ENCODE measurements at regions not wholly inside any gene's neighbourhood (a gene's known extent, or its start where the extent isn't known, plus 50 kb on each side); places are given as distances from the start of the nearest gene placed in this dataset.

DNA sequence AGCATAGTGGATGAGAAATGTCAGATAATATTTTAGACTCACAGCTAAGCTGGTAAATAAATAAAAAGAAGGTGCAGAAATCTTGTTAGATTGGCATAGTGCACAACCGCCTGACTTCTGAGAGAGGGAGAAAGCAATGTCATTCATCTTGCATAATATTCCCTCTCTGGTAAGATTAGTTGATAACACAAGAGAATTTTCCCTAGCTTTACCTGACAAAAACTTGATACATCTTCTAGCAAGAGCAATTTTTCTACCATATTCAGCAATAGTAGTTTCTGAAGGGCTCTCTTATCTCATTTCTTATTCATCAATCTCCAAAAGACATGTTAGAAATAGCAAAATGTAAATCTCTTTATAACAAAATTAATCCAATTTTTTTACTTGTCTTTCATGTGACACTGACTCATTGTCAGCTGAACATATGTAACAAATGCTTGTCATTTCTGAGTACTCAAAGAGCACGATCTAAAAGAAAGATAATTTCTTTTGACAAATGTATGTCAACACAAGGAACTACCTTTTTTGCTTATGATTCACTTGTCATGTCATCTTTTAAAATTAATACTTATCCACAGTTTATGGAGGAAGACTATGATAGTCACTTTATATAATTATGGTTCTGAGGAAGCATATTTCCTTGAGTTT, 240.0 kb downstream of the ARAP2 start:
- DNase-seq (no peak), ATAC-seq (no peak)
- CTCF ChIA-PET: no interaction called here
- H3K36me3 Mint-ChIP-seq: no peaks in the 10 kb centered on the region
- no peaks in the 10 kb centered on the region for H3K9me3 Mint-ChIP-seq (ENCODE audit: low read depth)
- no peaks in the 10 kb centered on the region for H3K4me1 Mint-ChIP-seq
- no peak overlapping the region for H3K27ac Mint-ChIP-seq
- H3K4me3 Mint-ChIP-seq: no peak overlapping the region
- H3K27me3 Mint-ChIP-seq: no peaks in the 10 kb centered on the region

DNA sequence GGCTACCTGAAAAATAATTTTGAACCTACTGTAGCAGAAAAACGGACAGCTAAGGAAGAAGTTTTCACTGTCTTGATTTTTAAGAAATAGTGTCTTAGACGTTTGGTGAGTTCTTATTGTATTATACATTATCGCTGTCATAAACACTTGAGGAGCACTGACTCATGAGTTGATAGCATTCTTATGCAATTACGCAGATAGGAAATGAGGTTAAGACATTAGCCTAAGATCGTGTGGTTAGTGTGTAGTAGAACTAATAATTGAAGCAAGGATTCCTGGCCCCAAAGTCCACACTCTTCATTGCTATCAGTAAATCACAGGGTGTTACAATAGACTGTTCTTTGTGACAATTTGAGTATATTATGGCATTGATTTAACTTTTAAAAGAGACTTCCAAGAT, 238.1 kb downstream of the ARAP2 start:
- H3K9me3 Mint-ChIP-seq (ENCODE audit: low read depth): no peaks in the 10 kb centered on the region
- H3K4me1 Mint-ChIP-seq: no peaks in the 10 kb centered on the region
- no peak overlapping the region for H3K4me3 Mint-ChIP-seq
- H3K36me3 Mint-ChIP-seq: no peaks in the 10 kb centered on the region
- H3K27ac Mint-ChIP-seq: no peak overlapping the region
- CTCF ChIA-PET: no interaction called here
- no peak for ATAC-seq
- DNase-seq: no peak
- H3K27me3 Mint-ChIP-seq: no peaks in the 10 kb centered on the region

DNA sequence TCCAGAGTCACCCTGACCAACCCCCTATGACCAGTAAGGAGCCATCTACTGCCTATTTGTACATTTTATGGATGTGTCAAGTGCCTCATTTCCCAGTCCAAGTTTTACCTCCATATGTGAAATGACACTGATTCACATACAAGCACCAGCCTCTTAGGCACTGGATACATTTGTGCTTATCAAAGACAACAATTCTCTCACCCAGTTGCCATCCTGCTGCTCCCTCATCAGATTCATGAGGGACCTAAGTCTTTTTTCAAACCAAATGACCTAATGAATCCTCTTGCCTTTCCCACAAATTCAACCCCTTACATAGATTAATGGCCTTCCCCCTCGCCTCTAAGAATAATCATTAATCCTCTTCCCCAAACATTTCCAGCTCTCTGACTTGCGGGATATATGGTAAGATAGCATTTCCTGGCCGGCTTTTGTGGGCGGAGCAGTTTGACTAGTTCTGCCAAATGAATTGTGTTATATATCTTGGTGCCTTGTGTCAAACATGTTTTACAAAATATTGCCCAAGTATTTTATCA, 233.9 kb downstream of the ARAP2 start:
- Mint-ChIP-seq H3K9me3 (ENCODE audit: low read depth) (no peaks in the 10 kb centered on the region), H3K4me3 (no peak overlapping the region), H3K36me3 (no peaks in the 10 kb centered on the region), H3K4me1 (no peaks in the 10 kb centered on the region), H3K27ac (no peak overlapping the region), H3K27me3 (no peaks in the 10 kb centered on the region)
- CTCF ChIA-PET: no interaction called here
- ATAC-seq (no peak), DNase-seq (no peak)

DNA sequence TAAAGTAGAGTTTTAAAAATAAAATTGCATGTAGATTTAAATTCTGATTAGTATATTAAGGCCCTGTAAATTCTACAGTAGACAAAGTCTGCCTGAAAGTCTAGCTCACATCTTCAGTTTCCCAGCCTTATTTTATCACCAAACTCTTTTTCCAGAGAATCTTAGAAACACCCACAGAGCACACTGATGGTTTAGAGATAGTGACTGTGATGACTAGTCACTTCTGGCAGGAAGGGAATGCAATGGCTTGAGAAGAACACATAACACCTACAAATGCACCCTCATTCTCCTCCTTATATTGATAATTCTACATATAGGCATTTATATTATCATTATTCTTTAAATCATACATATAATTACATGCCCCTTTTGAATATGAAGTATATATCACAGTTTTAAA, 232.9 kb downstream of the ARAP2 start:
- CTCF ChIA-PET: no interaction called here
- no peaks in the 10 kb centered on the region for H3K4me1 Mint-ChIP-seq
- H3K4me3 Mint-ChIP-seq: no peak overlapping the region
- DNase-seq: no peak
- no peaks in the 10 kb centered on the region for H3K36me3 Mint-ChIP-seq
- no peaks in the 10 kb centered on the region for H3K27me3 Mint-ChIP-seq
- no peak for ATAC-seq
- no peak overlapping the region for H3K27ac Mint-ChIP-seq
- H3K9me3 Mint-ChIP-seq (ENCODE audit: low read depth): peaks cover 2% of the 10 kb centered on the region

DNA sequence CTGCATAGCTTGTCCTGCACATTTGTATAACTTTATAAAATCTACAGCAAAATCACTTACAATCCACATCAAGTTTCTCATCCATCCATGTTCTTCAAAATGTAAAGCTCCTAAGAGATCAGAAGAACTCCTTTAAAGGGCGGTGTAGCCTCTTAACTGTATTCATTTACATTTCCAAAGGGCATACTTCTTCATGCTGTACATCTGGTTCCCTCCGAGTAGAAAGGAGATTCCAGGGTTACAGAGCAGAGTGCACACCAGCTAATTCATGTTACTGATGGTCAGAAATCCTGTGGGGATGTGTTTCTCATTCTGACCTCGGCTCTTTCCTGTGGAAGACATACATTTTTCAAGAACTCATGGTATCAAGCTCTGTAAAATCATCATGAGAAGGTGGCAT, 231.8 kb downstream of the ARAP2 start:
- Mint-ChIP-seq H3K4me3 (no peak overlapping the region), H3K4me1 (no peaks in the 10 kb centered on the region), H3K36me3 (no peaks in the 10 kb centered on the region), H3K27me3 (no peaks in the 10 kb centered on the region), H3K27ac (no peak overlapping the region), H3K9me3 (ENCODE audit: low read depth) (peaks cover 2% of the 10 kb centered on the region)
- DNase-seq: no peak
- no peak for ATAC-seq
- CTCF ChIA-PET: interaction anchor here (1.2 kb wide), 1 partner anchor 12 kb away, joined by 4 read pairs; no protein-coding TSS in a partner anchor

DNA sequence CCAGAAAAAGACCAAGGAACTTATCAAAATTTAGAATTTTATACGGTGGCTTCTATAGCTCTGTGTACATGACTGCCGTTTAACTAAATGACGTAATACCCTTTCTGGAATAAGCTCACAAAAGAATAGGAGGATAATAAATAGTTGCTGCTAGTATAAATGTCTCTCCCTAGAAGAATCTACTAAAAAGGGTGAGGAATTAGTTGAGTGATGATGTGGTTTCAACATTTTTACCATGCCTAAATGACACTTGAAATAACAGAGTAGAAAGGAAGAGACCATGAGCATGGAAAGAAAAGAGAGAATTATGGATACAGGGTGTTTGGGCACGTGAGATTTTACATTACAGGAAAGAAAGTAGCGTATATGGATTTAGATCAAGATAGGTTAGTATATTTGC, 231.1 kb downstream of the ARAP2 start:
- Mint-ChIP-seq H3K4me1 (no peaks in the 10 kb centered on the region), H3K4me3 (no peak overlapping the region), H3K27me3 (no peaks in the 10 kb centered on the region), H3K9me3 (ENCODE audit: low read depth) (peaks cover 2% of the 10 kb centered on the region), H3K36me3 (no peaks in the 10 kb centered on the region), H3K27ac (no peak overlapping the region)
- CTCF ChIA-PET: no interaction called here
- no peak for DNase-seq
- ATAC-seq: no peak
